Cardiac muscle cell (in vitro differentiated cells and primary cell): ENCODE measurements at regions not wholly inside any gene's neighbourhood (a gene's known extent, or its start where the extent isn't known, plus 50 kb on each side); places are given as distances from the start of the nearest gene placed in this dataset.

Experiments used
- DNase-seq, 2 donors: peaks; one replicate each; pipeline versions ENCODE4 v3.0.0 to v3.0.0-alpha.2; 2010 to 2017; ENCODE audit warnings: low read depth in 1 of 2, low spot score in 1 of 2
- H3K27ac ChIP-seq: fragments of 200-600 bp; sonication (generic); 2 replicates; pipeline ENCODE4 v1.5.1; 2016
- H3K27me3 ChIP-seq: fragments of 200-600 bp; sonication (generic); 2 replicates; pipeline ENCODE4 v1.6.0; 2016; ENCODE audit warnings: control low read depth
- H3K36me3 ChIP-seq: fragments of 200-600 bp; sonication (generic); 2 replicates; pipeline ENCODE4 v1.5.1; 2016; ENCODE audit warnings: control low read depth
- H3K4me1 ChIP-seq: fragments of 200-600 bp; sonication (generic); 2 replicates; pipeline ENCODE4 v1.8.1; 2017; ENCODE audit warnings: low read depth, mild to moderate bottlenecking, mixed run types
- H3K4me3 ChIP-seq: fragments of 200-600 bp; sonication (generic); 2 replicates; pipeline ENCODE4 v1.5.1; 2016; ENCODE audit warnings: mild to moderate bottlenecking
- H3K9me3 ChIP-seq: fragments of 200-600 bp; sonication (generic); 2 replicates; pipeline ENCODE4 v1.5.1; 2017; ENCODE audit warnings: low read depth, mild to moderate bottlenecking, control low read depth
- TF ChIP-seq, protein P1 (sequence below): IDR thresholded peaks from 2 replicates; pipeline ENCODE4 v1.5.1; 2012; ENCODE audit warnings: low read depth, mild to moderate bottlenecking, low read length

- no peaks in the 10 kb centered on the region for H3K9me3 ChIP-seq
- TF ChIP-seq, protein P1, sequence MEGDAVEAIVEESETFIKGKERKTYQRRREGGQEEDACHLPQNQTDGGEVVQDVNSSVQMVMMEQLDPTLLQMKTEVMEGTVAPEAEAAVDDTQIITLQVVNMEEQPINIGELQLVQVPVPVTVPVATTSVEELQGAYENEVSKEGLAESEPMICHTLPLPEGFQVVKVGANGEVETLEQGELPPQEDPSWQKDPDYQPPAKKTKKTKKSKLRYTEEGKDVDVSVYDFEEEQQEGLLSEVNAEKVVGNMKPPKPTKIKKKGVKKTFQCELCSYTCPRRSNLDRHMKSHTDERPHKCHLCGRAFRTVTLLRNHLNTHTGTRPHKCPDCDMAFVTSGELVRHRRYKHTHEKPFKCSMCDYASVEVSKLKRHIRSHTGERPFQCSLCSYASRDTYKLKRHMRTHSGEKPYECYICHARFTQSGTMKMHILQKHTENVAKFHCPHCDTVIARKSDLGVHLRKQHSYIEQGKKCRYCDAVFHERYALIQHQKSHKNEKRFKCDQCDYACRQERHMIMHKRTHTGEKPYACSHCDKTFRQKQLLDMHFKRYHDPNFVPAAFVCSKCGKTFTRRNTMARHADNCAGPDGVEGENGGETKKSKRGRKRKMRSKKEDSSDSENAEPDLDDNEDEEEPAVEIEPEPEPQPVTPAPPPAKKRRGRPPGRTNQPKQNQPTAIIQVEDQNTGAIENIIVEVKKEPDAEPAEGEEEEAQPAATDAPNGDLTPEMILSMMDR = no peak
These were observed 851.6 kb upstream of the SALL3 start for GRCh38 chr18:78128004-78128403.

DNA sequence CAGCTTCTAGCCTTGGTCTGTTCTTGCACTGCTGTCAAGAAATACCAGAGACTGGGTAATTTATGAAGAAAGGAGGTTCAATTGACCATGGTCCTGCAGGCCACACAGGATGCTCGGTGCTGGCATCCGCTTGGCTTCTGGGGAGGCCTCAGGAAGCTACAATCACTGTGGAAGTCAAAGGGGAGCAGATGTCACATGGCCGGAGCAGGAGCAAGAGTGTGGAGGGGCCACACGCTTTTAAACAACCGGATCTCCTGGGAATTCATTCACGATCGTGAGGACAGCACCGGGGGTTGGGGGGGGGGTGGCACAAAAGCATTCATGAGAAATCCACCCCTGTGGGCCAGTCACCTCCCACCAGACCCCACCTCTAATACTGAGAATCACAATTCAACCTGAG lies 850.4 kb upstream of the SALL3 start:
- Histone ChIP-seq H3K36me3 (no peaks in the 10 kb centered on the region), H3K9me3 (no peaks in the 10 kb centered on the region), H3K4me3 (no peak overlapping the region), H3K27ac (no peak overlapping the region), H3K4me1 (no peaks in the 10 kb centered on the region), H3K27me3 (no peaks in the 10 kb centered on the region)
- no peak for DNase-seq
- TF ChIP-seq, protein P1 = no peak

More at GRCh38 chr18:78128004-78128403, 851.6 kb upstream of the SALL3 start:
- H3K4me1 ChIP-seq = no peaks in the 10 kb centered on the region
- H3K27ac ChIP-seq = no peak overlapping the region
- H3K4me3 ChIP-seq = no peak overlapping the region
- H3K27me3 ChIP-seq = no peaks in the 10 kb centered on the region
- no peak for DNase-seq
- no peaks in the 10 kb centered on the region for H3K36me3 ChIP-seq

DNA sequence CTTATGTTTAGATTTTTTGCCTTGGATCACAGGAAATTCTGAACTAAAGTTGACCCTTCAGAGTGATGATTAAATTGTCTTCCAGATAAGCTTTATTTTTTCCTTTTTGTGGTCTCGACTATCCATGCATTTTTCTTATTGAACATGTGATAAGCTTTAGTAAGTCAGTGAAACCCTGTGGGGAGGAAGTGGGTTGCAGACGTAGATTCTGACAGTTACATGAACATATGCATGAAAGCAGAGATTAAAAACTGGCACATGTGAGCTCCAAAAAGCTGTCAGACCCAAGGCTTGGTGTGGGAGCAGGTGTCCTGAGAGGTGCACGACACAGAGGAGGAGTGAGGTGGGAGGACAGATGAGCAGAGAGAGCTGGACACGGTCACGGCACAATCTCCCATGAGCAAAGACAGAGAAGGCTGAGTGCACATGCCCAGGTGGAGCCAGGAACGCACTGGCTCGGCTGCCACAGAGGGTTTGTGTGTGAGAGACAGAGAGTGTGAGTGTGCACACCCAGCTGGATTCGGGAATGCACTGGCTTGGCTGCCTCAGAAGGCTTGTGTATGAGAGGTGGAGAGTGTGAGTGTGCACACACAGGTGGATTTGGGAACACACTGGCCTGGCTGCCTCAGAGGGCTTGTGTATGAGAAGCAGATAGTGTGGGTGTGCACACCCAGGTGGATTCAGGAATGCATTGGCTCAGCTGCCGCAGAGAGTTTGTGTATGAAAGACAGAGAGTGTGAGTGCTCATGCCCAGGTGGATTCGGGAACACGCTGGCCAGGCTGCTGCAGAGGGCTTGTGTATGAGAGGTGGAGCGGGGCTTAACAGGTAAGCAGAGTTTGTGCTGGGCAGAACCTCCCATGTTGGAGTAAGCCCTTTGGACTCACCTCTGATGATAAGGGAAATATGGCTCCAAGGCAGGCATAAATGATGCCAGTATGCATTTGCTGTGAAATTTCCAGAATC lies 849.1 kb upstream of the SALL3 start:
- Histone ChIP-seq H3K27ac (no peak overlapping the region), H3K4me3 (no peak overlapping the region), H3K36me3 (no peaks in the 10 kb centered on the region), H3K27me3 (no peaks in the 10 kb centered on the region), H3K4me1 (no peaks in the 10 kb centered on the region), H3K9me3 (no peaks in the 10 kb centered on the region)
- DNase-seq = no peak
- TF ChIP-seq, protein P1 = no peak

GRCh38 chr18:78133729-78134128 lies 845.9 kb upstream of the SALL3 start:
- Histone ChIP-seq H3K4me3 (no peak overlapping the region), H3K27ac (no peak overlapping the region), H3K27me3 (no peaks in the 10 kb centered on the region), H3K4me1 (no peaks in the 10 kb centered on the region), H3K9me3 (no peaks in the 10 kb centered on the region), H3K36me3 (no peaks in the 10 kb centered on the region)
- no peak for DNase-seq
- TF ChIP-seq, protein P1 = no peak

DNA sequence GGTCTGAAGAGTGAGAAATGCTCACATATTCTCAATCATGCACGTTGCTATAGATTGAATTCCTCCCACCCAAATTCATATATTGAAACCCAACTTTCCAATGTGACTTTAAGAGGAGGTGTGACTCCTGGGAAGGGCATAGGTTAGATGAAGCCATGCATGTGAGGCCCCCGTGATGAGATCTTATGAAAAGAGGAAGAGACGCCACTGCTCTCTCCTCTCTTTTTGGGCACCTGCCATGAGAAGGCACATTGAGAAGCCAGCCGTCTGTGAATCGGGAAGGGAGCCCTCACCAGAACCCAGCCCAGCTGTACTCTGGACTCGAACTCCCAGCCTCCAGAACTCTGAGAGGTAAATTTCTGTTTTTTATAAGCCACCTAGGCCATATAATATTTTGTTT lies 842.6 kb upstream of the SALL3 start:
- TF ChIP-seq, protein P1 = no peak
- Histone ChIP-seq H3K27me3 (no peaks in the 10 kb centered on the region), H3K4me1 (no peaks in the 10 kb centered on the region), H3K9me3 (no peaks in the 10 kb centered on the region), H3K36me3 (no peaks in the 10 kb centered on the region), H3K27ac (no peak overlapping the region), H3K4me3 (no peak overlapping the region)
- DNase-seq = no peak
